GM12878 (cell line): ENCODE measurements at regions not wholly inside any gene's neighbourhood (a gene's known extent, or its start where the extent isn't known, plus 50 kb on each side); places are given as distances from the start of the nearest gene placed in this dataset.
A peak's percentile ranks its signal among the peaks of the same experiment; 100 is the strongest.
"Not testable (repeated sequence)": the region's sequence is repeated elsewhere in the genome, so short reads cannot be mapped to it uniquely, and the experiment has no call there.

Experiments
- ATAC-seq: fragments of 200-7000 bp; cut with Tn5 transposase; 3 replicates; pipeline ENCODE4 v1.9.1; 2020; ENCODE audit warnings: mild to moderate bottlenecking, moderate library complexity
- BruUV-seq: library from RNA; stranded (reverse); fragments of 400-500 nt; replicated peaks from 2 replicates; lab custom pipeline; 2021; lab: Mats Ljungman, UMichigan
- CTCF ChIA-PET: fragments of 300-600 bp; sonication (Branson Sonifier 250); formaldehyde crosslinking; extraction: SDS; loops from one replicate; lab custom pipeline; 2021; ENCODE audit warnings: inconsistent platforms; lab: Yijun Ruan, JAX
- POLR2A ChIA-PET: fragments of 350-600 bp; formaldehyde crosslinking; extraction: SDS; loops from one replicate; lab custom pipeline; 2021; ENCODE audit warnings: inconsistent platforms; lab: Charles Lee
- RAD21 ChIA-PET: fragments of 300-600 bp; sonication (Branson Sonifier 250); formaldehyde crosslinking; loops from one replicate; lab custom pipeline; 2023; ENCODE audit warnings: antibody characterized with exemption; ENCODE audit not compliant: unreplicated experiment; lab: Charles Lee
- SMC1A ChIA-PET: fragments of 300-600 bp; sonication (Branson Sonifier 250); formaldehyde crosslinking; loops from one replicate; lab custom pipeline; 2023; ENCODE audit not compliant: unreplicated experiment, uncharacterized antibody; lab: Charles Lee
- DNase-seq: peaks from one replicate; pipeline ENCODE4 v3.0.0-alpha.2; 2011; ENCODE audit warnings: low read depth, low spot score
- FAIRE-seq: peaks from 3 replicates; lab custom pipeline; 2011; peaks lifted over from hg19 to GRCh38; lab: Jason Lieb, UNC
- H2AFZ ChIP-seq: 2 replicates; pipeline ENCODE4 v1.6.0; 2011; ENCODE audit warnings: low read depth, low read length, control low read depth; ENCODE audit not compliant: control insufficient read depth
- H3K27ac ChIP-seq: 2 replicates; pipeline ENCODE4 v1.5.1; 2011; ENCODE audit warnings: control low read depth; ENCODE audit not compliant: control insufficient read depth, insufficient read depth
- H3K27me3 ChIP-seq, 2 experiments: replicated peaks in 1 of 2; 2 replicates each; pipeline versions ENCODE4 v1.6.0 to v1.6.1; 2011; ENCODE audit warnings: low read length in 1 of 2; ENCODE audit not compliant: control insufficient read depth in 2 of 2, insufficient read depth in 2 of 2
- H3K36me3 ChIP-seq, 2 experiments: 2 replicates each; pipeline ENCODE4 v1.5.1; 2011; ENCODE audit warnings: low read length in 1 of 2; ENCODE audit not compliant: control insufficient read depth in 2 of 2, insufficient read depth in 2 of 2
- H3K4me1 ChIP-seq: 2 replicates; pipeline ENCODE4 v1.6.1; 2011; ENCODE audit warnings: mild to moderate bottlenecking, low read length, moderate library complexity, mixed read lengths; ENCODE audit not compliant: control insufficient read depth, insufficient read depth
- H3K4me2 ChIP-seq: 2 replicates; pipeline ENCODE4 v1.6.0; 2011; ENCODE audit warnings: control low read depth; ENCODE audit not compliant: control insufficient read depth, insufficient read depth
- H3K4me3 ChIP-seq: fragments of 200-600 bp; sonication (generic); 2 replicates; pipeline ENCODE4 v1.5.1; 2016
- H3K79me2 ChIP-seq: 2 replicates; pipeline ENCODE4 v1.6.0; 2011; ENCODE audit warnings: low read length; ENCODE audit not compliant: control insufficient read depth, insufficient read depth
- H3K9ac ChIP-seq: 2 replicates; pipeline ENCODE4 v1.8.0; 2011; ENCODE audit warnings: low read length, control low read depth, mixed read lengths; ENCODE audit not compliant: control insufficient read depth, insufficient read depth
- H3K9me3 ChIP-seq: replicated peaks from 3 replicates; pipeline ENCODE4 v1.5.1; 2011; ENCODE audit warnings: mild to moderate bottlenecking, low read length; ENCODE audit not compliant: control insufficient read depth, insufficient read depth
- H4K20me1 ChIP-seq: 2 replicates; pipeline ENCODE4 v1.6.0; 2011; ENCODE audit not compliant: control insufficient read depth, insufficient read depth
- CBX5 ChIP-seq: sonication (generic); IDR thresholded peaks from 2 replicates; pipeline ENCODE4 v1.6.1; 2016; ENCODE audit warnings: low read depth, moderate library complexity, mild to moderate bottlenecking, inconsistent platforms
- E4F1 ChIP-seq: fragments of 450-650 bp; IDR thresholded peaks from 2 replicates; pipeline ENCODE4 v1.6.1; 2018; ENCODE audit warnings: borderline replicate concordance, mild to moderate bottlenecking; ENCODE audit not compliant: partially characterized antibody
- KLF5 ChIP-seq: fragments of 450-650 bp; IDR thresholded peaks from 2 replicates; pipeline ENCODE4 v1.6.1; 2014; ENCODE audit warnings: mild to moderate bottlenecking; ENCODE audit not compliant: partially characterized antibody
- WGBS: methylation state at CpG from one replicate; pipeline ENCODE4 v1.1.6; 2016; ENCODE audit warnings: low lambda C conversion rate; ENCODE audit not compliant: insufficient replicate concordance, insufficient coverage; ENCODE audit errors: missing lambda C conversion rate; 5-methylcytosine and 5-hydroxymethylcytosine counted together
- in situ Hi-C: fragments of 300-500 bp; cut with MboI; formaldehyde crosslinking; loops from 9 replicates; pipeline ENCODE4 v1.14.3; 2018; ENCODE audit warnings: mixed read lengths
- intact Hi-C: fragments of 100-400 bp; cut with micrococcal nuclease; formaldehyde crosslinking; loops from one replicate; pipeline ENCODE4 v1.14.2; 2022; ENCODE audit not compliant: unreplicated experiment

DNA sequence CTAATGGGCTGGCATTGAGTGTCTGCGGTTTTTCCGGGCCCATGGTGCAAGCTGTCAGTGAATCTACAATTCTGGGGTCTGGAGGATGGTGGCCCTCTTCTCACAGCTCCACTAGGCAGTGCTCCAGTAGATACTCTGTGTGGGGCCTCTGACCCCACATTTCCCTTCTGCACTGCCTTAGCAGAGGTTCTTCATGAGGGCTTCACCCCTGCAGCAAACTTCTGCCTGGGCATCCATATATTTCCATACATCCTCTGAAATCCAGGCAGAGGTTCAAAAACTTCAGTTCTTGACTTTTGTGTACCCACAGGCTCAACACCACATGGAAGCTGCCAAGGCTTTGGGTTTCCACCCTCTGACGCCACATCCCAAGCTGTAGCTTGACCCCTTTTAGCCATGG is 846.2 kb downstream of the RNF144A start:
- H3K27ac ChIP-seq, RAD21 ChIA-PET, ATAC-seq, DNase-seq, H3K79me2 ChIP-seq, H3K9ac ChIP-seq, H3K4me1 ChIP-seq, FAIRE-seq, BruUV-seq, H2AFZ ChIP-seq, H4K20me1 ChIP-seq, in situ Hi-C loops, H3K4me2 ChIP-seq, intact Hi-C loops, H3K4me3 ChIP-seq, H3K36me3 ChIP-seq, POLR2A ChIA-PET, CTCF ChIA-PET, H3K27me3 ChIP-seq: not testable (repeated sequence)
- H3K9me3 ChIP-seq: peaks cover 23% of the 10 kb centered on the region
- SMC1A ChIA-PET: interaction anchor here (1.4 to 1.7 kb wide), 2 partner anchors 10 to 19 kb away, joined by 4 to 5 read pairs; no protein-coding TSS in a partner anchor
- WGBS: 40% methylated on average over 3 of the region's 3 CpGs
- peak; percentile 62 for TF ChIP-seq KLF5
- TF ChIP-seq CBX5: peak; percentile 92; the same call in 1 of the 2 replicates

- WGBS: 0% methylated on average over 1 of the region's 1 CpG
- H3K27me3 ChIP-seq: no peaks in the 10 kb centered on the region
- SMC1A ChIA-PET: interaction anchor here (0.6 to 2.0 kb wide), 4 partner anchors 9 to 323 kb away, joined by 3 to 5 read pairs (median 3); no protein-coding TSS in a partner anchor
- H3K4me2 ChIP-seq: no peak overlapping the region
- POLR2A ChIA-PET: no interaction called here
- H3K9ac ChIP-seq: no peak overlapping the region
- H4K20me1 ChIP-seq: no peaks in the 10 kb centered on the region
- no peak overlapping the region for H2AFZ ChIP-seq
- no peak for FAIRE-seq
- ATAC-seq: no peak
- RAD21 ChIA-PET: no interaction called here
- CTCF ChIA-PET: interaction anchor here (1.5 kb wide), 1 partner anchor 16 kb away, joined by 4 read pairs; no protein-coding TSS in a partner anchor
- in situ Hi-C loops: no loop called here
- intact Hi-C loops: no loop called here
- no peak overlapping the region for H3K27ac ChIP-seq
- BruUV-seq: no TSS peak
- H3K9me3 ChIP-seq: peaks cover 23% of the 10 kb centered on the region
- no peak for DNase-seq
- H3K4me3 ChIP-seq: no peak overlapping the region
- no peaks in the 10 kb centered on the region for H3K36me3 ChIP-seq
- no peaks in the 10 kb centered on the region for H3K4me1 ChIP-seq
- no peaks in the 10 kb centered on the region for H3K79me2 ChIP-seq
- TF ChIP-seq E4F1: no peak
These were observed 848.0 kb downstream of the RNF144A start for GRCh38 chr2:7765236-7765635.
